HepG2 (cell line): ENCODE measurements at regions not wholly inside any gene's neighbourhood (a gene's known extent, or its start where the extent isn't known, plus 50 kb on each side); places are given as distances from the start of the nearest gene placed in this dataset.

Source experiments
- ATF2 ChIP-seq: sonication (generic); formaldehyde crosslinking; IDR thresholded peaks from 2 replicates; pipeline ENCODE4 v1.4.0; 2020; ENCODE audit warnings: missing genetic modification reagents
- ATF3 ChIP-seq: sonication (generic); formaldehyde crosslinking; IDR thresholded peaks from 2 replicates; pipeline ENCODE4 v1.4.0; 2020; ENCODE audit warnings: missing genetic modification reagents
- BHLHE40 ChIP-seq: IDR thresholded peaks from 2 replicates; pipeline ENCODE4 v1.6.1; 2011; ENCODE audit warnings: low read length, improper control_type of control experiment
- ESRRA ChIP-seq: sonication (generic); formaldehyde crosslinking; IDR thresholded peaks from 2 replicates; pipeline ENCODE4 v1.5.1; 2020; ENCODE audit warnings: mild to moderate bottlenecking, low read depth, missing genetic modification reagents
- HNF4G ChIP-seq, 2 experiments: sonication (generic) in 1 of 2; formaldehyde crosslinking in 1 of 2; IDR thresholded peaks; 2 replicates each; pipeline versions ENCODE4 v1.4.0 to v1.6.1; 2011 to 2020; ENCODE audit warnings: borderline replicate concordance in 2 of 2, low read depth in 2 of 2, mild to moderate bottlenecking in 2 of 2, low read length in 1 of 2, missing genetic modification reagents in 1 of 2, moderate library complexity in 1 of 2
- PBX3 ChIP-seq: sonication (generic); formaldehyde crosslinking; IDR thresholded peaks from 2 replicates; pipeline ENCODE4 v1.8.1; 2023; ENCODE audit warnings: missing genetic modification reagents, inconsistent platforms, borderline replicate concordance
- PRDM15 ChIP-seq: sonication (generic); formaldehyde crosslinking; IDR thresholded peaks from 2 replicates; pipeline ENCODE4 v1.4.0; 2020; ENCODE audit warnings: missing genetic modification reagents
- TAF1 ChIP-seq: sonication (generic); formaldehyde crosslinking; IDR thresholded peaks from 2 replicates; pipeline ENCODE4 v1.4.0; 2020; ENCODE audit warnings: missing genetic modification reagents
- ZNF138 ChIP-seq: sonication (generic); formaldehyde crosslinking; IDR thresholded peaks from 2 replicates; pipeline ENCODE4 v1.5.0; 2020; ENCODE audit warnings: mild to moderate bottlenecking, low read depth, missing genetic modification reagents
- ZNF549 ChIP-seq: sonication (generic); formaldehyde crosslinking; IDR thresholded peaks from 2 replicates; pipeline ENCODE4 v1.5.0; 2020; ENCODE audit warnings: missing genetic modification reagents
- TF ChIP-seq, protein P1 (sequence below): sonication (generic); formaldehyde crosslinking; IDR thresholded peaks from 2 replicates; pipeline ENCODE4 v1.4.0; 2020; ENCODE audit warnings: missing genetic modification reagents, borderline replicate concordance
- TF ChIP-seq, protein P2 (sequence below): sonication (generic); formaldehyde crosslinking; IDR thresholded peaks from 2 replicates; pipeline ENCODE4 v1.5.0; 2020; ENCODE audit warnings: mild to moderate bottlenecking, missing genetic modification reagents, moderate library complexity
- TF ChIP-seq, protein P3 (sequence below): IDR thresholded peaks from 2 replicates; pipeline ENCODE4 v1.6.1; 2012; ENCODE audit warnings: inconsistent platforms

- TF ChIP-seq BHLHE40 (no peak), ESRRA (CRISPR knock-in tag) (no peak), ZNF549 (CRISPR knock-in tag) (no peak), TAF1 (CRISPR knock-in tag) (no peak), ATF3 (CRISPR knock-in tag) (no peak), PRDM15 (CRISPR knock-in tag) (no peak), PBX3 (CRISPR knock-in tag) (no peak), HNF4G (IDR thresholded peaks at IDR 0.05; ENCODE audit: borderline replicate concordance, low read depth, low read length) (no peak), HNF4G (CRISPR knock-in tag; IDR thresholded peaks at IDR 0.05; ENCODE audit: borderline replicate concordance, low read depth) (no peak), ATF2 (no peak), ZNF138 (CRISPR knock-in tag) (no peak)
- TF ChIP-seq, protein P1, sequence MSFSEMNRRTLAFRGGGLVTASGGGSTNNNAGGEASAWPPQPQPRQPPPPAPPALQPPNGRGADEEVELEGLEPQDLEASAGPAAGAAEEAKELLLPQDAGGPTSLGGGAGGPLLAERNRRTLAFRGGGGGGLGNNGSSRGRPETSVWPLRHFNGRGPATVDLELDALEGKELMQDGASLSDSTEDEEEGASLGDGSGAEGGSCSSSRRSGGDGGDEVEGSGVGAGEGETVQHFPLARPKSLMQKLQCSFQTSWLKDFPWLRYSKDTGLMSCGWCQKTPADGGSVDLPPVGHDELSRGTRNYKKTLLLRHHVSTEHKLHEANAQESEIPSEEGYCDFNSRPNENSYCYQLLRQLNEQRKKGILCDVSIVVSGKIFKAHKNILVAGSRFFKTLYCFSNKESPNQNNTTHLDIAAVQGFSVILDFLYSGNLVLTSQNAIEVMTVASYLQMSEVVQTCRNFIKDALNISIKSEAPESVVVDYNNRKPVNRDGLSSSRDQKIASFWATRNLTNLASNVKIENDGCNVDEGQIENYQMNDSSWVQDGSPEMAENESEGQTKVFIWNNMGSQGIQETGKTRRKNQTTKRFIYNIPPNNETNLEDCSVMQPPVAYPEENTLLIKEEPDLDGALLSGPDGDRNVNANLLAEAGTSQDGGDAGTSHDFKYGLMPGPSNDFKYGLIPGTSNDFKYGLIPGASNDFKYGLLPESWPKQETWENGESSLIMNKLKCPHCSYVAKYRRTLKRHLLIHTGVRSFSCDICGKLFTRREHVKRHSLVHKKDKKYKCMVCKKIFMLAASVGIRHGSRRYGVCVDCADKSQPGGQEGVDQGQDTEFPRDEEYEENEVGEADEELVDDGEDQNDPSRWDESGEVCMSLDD (CRISPR knock-in tag) = no peak
- TF ChIP-seq, protein P2, sequence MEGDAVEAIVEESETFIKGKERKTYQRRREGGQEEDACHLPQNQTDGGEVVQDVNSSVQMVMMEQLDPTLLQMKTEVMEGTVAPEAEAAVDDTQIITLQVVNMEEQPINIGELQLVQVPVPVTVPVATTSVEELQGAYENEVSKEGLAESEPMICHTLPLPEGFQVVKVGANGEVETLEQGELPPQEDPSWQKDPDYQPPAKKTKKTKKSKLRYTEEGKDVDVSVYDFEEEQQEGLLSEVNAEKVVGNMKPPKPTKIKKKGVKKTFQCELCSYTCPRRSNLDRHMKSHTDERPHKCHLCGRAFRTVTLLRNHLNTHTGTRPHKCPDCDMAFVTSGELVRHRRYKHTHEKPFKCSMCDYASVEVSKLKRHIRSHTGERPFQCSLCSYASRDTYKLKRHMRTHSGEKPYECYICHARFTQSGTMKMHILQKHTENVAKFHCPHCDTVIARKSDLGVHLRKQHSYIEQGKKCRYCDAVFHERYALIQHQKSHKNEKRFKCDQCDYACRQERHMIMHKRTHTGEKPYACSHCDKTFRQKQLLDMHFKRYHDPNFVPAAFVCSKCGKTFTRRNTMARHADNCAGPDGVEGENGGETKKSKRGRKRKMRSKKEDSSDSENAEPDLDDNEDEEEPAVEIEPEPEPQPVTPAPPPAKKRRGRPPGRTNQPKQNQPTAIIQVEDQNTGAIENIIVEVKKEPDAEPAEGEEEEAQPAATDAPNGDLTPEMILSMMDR = no peak
- TF ChIP-seq, protein P3, sequence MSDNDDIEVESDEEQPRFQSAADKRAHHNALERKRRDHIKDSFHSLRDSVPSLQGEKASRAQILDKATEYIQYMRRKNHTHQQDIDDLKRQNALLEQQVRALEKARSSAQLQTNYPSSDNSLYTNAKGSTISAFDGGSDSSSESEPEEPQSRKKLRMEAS = no peak
Observed at GRCh38 chr5:12323637-12324229, 419.5 kb upstream of the CTNND2 start.
